ENCODE measurements at regions not wholly inside any gene's neighbourhood (a gene's known extent, or its start where the extent isn't known, plus 50 kb on each side); places are given as distances from the start of the nearest gene placed in this dataset.

- no peak for TF ChIP-seq TAF1 (IDR thresholded peaks at IDR 0.05; ENCODE audit: borderline replicate concordance, low read depth, low read length)
- no peak for TF ChIP-seq POLR2A (IDR thresholded peaks at IDR 0.05; ENCODE audit: low read depth, low read length)
These were observed 480.5 kb upstream of the RAG2 start for GRCh38 chr11:37078521-37078920.
